GM18499 (cell line): ENCODE measurements at regions not wholly inside any gene's neighbourhood (a gene's known extent, or its start where the extent isn't known, plus 50 kb on each side); places are given as distances from the start of the nearest gene placed in this dataset.
"Not testable (repeated sequence)": the region's sequence is repeated elsewhere in the genome, so short reads cannot be mapped to it uniquely, and the experiment has no call there.

Experiments
- ATAC-seq: cut with Tn5 transposase; IDR thresholded peaks from one replicate; pipeline ENCODE4 v1.9.1; 2021; ENCODE audit warnings: moderate number of reproducible peaks; ENCODE audit not compliant: insufficient read depth, unreplicated experiment

DNA sequence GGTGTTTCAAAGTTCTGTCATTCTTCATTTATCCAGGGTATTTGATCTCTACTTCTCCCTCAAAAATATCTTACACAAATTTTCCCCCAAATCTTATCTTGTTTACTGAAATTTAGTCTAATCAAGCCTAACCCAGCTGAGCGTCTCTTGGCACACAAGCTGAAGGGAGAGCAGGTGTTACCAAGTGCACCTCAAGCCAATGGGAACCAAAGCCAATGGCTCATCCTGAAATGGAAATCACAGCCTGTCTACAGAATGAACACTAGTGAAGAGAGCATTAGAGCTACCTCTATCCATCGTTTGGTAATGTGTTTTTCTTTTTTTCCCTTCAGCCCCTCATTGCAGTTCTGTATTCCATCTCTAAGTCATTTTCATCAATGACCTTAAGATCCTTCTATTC, 1350.8 kb downstream of the OLFM4 start:
- ATAC-seq: no peak

DNA sequence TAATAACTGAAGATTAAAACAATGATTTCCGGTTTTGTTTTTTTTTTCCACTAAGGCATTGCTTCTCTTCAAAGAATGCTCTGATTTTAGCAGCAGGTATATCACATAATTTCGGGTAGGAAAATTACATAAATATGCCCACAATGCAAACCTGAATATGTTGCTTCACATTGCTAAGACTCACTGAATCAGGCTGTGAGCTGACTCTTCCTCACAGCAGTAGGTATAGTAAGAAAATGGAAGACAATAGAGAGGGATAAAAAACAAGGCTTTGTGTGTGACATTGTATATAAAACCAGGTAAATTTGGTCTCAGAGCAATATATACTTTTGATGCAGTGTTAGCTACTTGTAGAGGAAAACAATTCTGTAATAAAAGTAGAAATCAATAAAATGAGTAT, 1355.0 kb downstream of the OLFM4 start:
- ATAC-seq: no peak

DNA sequence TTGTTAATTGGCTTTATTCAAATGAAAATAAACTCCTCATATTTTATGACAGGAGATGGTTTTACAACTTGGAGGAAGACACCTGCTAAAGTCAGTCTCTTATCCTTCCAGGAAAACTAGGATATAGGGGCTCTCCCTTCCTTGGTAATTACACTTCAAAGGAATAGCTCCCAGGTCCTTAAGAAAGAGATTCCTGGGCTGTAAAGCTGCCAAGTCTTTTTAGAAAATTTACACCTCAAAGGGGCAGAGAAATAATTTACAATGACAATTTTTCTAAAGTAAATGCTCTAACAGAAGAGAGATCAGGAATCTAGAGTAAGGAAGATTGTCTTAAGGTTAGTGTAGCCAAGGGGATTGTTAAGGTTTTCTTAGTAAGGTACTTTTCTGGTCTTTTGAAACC, 1359.0 kb downstream of the OLFM4 start:
- no peak for ATAC-seq

DNA sequence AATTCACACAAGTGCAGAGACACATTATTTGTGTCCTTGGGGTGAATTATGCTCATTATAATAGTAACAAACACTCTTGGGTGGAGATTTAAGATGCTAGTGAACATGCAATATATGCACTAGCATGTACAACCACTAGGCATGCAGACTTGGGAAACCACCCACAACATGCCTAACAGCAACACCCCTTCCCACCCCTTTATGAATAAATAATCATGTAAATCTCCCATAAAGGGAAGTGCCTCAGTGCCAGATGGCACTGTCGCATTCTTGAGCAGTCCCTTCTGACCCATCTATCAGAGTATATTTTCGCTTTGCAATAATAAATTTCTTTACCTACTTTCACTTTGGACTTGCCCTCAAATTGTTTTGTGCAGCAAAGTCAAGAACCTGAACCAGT, 1362.2 kb downstream of the OLFM4 start:
- ATAC-seq: no peak

DNA sequence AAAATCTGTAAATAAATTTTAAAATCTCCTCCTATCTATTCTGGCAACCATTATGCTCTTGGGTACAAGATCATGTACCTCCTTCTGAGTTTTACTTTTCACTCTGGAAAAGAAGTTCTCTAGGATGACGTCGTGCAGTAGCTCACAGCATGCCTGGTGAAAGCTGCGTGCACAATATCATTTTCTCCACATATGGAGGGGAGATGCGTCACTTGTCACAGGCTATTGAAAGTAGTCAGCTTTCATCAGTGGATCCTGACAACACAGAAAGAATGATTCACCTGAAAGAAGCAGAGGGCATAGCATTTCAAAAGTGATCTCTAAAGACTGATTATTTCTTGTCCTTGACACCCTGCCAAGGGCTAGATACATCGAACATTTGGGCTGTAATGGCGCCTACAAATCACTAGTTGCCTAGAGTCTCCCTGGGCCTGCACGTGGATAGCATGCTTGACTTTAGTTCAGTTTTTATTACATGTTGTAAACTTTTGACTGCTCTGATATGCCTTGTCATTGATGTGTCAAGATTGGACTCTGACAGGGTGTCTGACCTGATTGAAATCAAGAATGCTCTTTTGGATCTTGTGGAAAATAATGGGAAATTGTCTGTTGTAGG, 1365.6 kb downstream of the OLFM4 start:
- no peak for ATAC-seq

DNA sequence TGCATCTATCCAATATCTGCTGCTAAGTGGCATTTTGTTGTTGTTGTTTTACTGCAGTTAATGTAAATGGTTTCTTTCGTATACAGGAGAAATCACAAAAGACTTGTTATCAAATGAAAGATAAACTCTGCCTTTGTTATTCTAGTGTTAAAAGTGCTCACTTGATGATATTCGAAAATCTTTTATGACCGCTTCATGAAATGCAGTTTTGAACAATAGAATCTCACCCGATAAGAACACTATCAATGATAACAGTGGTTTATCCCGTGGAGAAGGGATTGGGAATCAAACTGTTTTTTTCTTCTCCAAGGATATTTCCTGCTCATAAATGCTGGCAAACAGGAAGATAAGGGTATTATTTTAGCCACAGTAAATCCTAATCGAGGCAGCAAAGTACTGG, 1366.3 kb downstream of the OLFM4 start:
- ATAC-seq: no peak

DNA sequence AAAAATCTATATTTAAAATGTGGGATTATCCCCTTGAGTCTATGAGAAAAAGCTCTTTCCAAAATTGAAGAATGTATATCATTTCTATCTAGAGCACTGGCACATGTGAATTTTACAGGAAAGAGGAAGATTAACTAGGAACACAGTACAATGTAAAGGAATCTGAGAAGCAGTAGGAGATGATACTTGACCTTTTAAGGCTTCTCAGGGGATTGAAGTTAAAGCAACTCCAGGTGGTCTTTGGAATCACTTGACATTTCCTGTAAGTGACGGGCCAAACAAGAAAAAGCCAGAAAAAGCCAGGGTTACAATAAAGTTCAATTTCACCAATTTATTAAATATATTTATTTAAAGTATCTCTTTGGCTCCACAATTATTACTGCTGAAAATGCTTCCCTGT, 1373.9 kb downstream of the OLFM4 start:
- ATAC-seq: no peak

DNA sequence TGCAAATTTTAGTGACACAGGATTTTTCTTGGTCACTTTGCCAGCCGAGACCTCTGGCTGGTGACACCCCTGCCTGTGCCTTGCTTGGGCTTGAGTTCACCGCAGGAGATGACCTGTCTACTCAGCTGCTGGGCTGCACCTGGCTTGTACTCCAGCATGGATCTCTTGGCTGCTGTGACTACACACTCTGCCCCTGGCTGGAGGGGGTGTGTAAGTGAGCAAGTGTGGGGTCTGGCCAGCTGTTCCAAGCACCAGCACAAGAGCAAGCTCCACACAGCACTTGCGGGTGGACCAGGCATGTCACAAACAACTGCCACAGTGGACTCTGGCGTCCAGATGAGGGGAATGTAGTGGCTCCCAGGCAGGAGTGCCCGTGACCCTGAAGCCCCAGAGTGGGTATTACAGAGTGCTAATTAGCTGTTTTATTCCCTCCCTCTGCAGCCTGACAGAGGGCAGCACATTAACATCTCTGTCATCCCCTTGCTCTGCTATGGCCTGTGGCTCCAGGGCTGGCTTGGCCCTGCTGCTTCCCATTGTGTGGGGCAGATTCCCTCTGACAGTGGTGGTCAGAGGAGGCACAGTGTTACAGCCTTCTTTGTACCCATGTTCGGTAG, 1387.2 kb downstream of the OLFM4 start:
- no peak for ATAC-seq

DNA sequence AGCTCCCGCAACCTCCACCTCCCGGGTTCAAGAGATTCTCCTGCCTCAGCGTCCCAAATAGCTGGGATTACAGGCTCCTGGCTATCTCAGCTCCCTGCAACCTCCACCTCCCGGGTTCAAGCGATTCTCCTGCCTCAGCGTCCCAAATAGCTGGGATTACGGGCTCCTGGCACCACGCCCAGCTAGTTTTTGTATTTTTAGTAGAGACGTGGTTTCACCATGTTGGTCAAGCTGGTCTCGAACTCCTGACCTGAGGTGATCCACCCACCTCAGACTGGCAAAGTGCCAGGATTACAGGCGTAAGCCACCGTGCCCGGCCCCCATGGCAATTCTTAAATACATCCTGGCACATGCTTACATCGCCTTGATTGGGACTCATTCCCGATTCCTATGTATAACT, 1394.3 kb downstream of the OLFM4 start:
- not testable (repeated sequence) for ATAC-seq

DNA sequence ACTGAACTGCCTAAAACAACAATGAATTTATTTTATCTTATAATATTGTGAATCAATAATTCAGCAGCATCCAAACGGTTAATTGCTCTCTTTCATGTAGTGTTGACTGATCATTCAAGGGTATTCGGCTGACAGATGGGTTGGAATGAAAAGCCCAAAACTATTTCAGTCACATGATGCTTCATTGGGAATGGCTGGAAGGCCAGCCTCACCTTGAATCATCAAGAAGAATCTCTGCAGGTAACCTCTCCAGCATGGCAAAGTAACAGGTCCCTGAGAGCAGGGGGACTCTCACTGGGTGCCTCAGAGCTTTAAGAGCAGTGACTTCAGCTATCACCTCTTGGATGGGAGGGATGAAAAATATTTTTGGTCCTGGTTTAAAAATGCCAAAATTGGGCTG, 1395.7 kb downstream of the OLFM4 start:
- ATAC-seq: no peak

DNA sequence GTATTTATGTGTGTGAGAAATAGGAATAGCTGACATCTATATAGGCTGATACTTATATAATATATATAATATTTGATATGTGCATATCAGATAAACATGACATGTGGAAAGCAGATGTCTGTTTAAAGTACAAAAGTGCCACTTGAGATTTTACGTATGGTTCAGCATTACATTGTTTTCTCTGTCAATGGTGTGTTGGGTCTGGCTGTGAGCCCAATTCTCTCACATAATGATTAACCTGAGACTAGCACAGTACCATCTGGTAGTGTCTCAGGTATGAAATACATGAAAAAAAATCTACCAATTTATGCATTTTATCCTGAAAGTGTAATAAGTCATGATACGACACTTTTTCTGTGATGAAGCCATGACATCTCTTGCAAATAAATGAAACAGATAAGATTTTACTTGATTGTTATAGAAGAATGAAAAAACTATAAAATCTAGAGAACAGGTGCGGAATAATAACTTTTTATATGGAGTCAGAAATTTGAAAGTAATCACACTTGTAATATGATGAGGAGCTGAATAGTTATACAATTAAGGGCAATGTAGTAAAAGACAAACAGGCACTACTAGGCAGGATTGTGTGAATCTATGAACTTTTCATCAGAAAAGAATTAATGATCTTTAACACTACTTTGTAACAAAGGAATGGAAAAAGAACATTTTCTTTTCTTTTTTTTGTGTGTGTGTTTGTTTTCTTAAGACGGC, 1405.0 kb downstream of the OLFM4 start:
- no peak for ATAC-seq

DNA sequence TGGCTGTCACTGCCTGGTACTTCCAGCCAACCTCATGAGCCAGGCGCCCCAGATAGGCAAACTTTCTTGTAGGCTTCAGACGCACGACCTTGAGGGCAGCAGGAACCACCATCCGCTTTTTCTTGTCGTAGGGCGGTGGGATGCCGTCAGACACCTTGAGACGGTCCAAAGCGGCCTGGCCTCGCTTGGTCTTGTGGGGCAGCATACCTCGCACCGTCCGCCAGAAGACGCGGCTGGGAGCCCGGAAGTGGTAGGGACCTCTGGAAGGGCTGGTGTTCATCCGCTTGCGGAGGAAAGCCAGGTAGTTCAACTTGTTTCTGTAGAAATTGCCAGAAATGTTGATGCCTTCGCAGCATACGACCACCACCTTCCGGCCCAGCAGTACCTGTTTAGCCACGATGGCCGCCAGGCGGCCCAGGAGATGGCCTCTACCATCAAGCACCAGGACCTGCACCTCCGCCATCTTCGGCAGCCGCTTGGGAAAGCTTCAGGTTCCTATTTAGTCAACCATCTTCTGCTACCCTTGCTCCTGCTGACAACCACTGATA, 1412.3 kb downstream of the OLFM4 start:
- not testable (repeated sequence) for ATAC-seq

DNA sequence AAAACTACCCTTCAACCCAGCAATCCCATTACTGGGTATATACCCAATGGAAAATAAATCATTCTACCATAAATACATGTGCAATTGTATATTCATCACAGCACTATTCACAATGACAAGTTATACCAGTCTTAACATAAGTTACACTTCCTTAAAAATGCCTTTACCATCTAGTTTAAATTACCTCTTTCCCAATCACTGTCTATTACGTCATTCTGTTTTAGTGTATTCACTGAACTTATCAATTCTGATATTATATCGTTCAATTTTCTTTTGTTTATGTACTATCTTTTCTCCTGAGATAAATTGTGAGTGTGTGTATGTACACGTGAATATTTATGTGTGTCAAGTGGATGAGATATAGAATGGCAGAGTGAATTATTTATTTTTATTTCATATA, 1416.8 kb downstream of the OLFM4 start:
- ATAC-seq: no peak

DNA sequence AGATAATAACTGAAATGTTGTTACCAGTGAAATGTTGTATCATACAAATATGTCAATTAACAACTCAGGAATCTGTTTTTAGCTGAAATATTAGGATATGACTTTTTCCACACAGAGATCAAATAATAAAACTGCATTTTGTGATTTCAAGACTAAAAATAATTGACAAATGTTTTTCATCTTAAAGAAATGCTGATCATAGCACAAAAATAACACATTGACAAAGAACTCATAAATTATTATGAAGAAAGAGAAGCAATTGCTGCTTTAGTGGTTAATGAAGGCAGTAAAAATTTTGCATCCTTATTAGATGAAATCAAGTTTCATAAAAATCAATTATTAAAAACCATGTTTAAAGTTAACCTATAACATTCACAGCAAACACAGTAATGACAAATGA, 1417.3 kb downstream of the OLFM4 start:
- ATAC-seq: no peak

DNA sequence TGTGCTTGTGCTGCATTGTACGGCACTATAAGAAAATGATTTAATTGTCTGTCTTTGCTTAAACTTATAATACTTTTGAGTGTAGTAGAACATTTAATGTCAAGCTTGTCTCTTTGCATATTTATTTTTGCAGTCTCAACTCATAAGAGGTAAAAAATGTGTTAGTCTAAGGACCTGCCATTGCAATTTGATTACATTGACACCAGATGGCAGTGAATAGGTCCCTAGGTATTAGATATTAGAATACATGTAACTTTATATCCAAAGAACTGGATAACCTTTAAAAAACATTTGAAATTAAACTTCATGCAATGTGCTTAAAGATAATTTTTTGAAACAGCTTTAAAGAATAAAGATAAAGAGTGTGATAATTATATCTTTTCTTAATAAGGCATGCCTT, 1421.3 kb downstream of the OLFM4 start:
- ATAC-seq: no peak

DNA sequence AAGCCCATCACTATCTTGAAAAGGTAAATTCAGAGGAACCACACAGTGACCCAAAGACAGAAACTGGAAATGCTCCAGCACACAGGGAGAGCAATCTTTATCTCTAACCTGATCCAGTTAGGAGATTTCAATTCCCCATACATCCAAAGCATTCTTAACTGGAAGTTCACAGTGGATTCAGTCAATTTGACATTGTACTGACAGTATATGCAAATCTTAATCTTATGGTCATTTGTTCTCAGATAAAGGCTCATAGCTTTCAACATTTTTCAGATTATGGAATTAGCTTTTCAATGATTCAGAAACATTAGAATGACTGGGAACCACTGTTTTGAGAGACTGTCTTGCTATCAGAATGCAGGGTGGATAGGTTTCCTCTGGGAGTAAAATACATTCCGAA, 1455.6 kb downstream of the OLFM4 start:
- no peak for ATAC-seq

DNA sequence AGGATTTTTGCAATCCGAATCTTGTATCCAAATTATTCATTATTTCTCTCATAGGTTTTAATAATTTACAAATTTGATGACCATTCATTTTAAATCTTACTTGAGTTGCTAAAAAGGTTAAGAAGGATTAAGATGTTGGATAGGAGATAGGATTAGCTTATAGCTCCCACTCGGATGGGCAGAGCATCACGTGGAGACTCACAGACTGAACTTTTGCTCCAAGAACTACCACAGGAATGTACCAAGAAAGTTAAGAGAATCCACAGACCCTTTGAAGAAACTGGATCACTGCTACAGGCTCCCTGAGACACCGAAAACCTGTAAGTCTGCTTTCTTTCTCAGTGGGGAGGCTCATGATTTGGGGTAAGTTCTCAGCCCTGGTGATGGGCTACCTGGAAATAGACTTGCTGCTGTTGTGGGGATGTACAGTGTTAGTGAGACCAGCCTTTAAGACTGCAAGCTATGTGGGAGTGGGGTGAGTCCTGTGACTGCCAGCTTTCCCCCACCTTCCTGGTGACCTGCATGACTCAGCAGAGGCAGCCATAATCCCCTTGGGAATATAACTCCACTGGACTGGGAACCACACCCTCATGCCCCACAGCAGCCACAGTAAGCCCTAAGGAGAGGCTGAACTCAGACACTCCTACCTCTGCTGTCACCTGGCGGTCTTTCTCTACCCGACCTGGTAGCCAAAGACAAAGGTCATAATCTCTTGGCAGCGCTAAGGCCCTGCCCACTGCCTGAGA, 1458.0 kb downstream of the OLFM4 start:
- ATAC-seq: no peak

DNA sequence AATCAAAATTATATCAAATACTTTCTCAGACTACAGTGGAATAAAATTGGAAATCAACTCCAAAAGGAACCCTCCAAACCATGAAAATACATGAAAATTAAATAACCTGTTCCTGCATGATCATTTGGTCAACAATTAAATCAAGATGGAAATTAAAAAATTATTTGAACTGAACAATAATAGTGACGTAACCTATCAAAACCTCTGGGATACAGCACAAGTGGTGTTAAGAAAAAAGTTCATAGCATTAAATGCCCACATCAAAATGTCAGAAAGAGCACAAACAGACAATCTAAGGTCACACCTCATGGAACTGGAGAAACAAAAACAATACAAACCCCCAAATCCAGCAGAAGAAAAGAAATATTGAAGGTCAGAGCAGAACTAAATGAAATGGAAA, 1460.7 kb downstream of the OLFM4 start:
- ATAC-seq: no peak

DNA sequence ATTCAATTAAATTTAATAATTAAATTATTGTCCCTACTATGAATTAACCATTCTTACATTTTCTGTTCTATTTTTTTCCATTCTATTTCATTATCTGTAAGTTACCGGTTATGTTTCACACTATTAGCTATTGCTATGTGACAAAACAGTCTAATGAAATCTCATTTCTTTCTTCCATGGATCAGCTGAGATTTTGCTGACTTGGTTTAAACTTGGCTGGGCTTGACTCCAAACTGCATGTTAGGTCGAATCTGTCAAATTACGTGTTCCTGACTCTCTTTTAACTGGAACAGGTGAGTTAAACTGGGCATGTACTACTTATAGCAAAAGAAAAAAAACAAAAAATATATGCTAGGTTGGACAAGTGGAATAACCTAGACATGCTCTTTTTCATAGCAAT, 1464.4 kb downstream of the OLFM4 start:
- no peak for ATAC-seq

DNA sequence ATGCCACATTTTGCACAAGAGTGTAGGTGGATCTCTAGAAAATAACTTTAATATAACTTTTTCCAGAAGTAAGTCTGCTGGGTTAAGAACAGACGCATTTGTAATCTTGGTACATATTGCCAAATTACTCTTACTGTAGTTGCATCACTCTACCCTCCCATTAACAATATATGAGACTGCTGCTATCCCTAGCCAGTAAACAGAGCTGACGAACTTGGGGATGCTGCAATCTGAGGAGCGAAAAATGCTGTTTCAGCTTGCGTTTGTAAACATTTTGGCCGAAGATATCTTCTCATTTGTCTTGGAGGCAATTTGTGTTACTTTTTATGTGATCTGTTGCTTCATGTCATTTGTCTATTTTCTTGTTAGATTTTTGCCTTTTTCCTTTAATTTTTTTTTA, 1482.8 kb downstream of the OLFM4 start:
- no peak for ATAC-seq

DNA sequence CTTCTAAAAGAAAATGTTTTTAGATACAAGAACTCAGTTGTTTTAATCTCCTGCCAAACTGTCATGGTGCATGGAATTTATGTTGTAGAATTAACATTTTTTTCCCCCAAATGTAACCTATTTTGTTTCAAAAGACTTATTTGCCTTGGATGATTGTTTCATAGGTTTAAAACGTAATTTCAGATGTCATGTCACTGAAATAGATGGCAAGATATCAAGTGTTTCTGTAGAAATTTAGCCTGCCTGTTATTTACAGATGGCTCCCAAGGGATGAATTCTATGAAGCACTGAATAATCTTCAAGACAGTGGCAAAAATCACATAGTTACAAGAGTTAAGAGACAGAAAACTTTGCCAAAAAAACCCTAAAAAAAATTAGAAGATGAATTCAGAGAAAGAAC, 1484.6 kb downstream of the OLFM4 start:
- no peak for ATAC-seq
